Posterior vena cava (tissue), 2 donors: ENCODE measurements at regions not wholly inside any gene's neighbourhood (a gene's known extent, or its start where the extent isn't known, plus 50 kb on each side); places are given as distances from the start of the nearest gene placed in this dataset.

Experiments used
- DNase-seq: peaks from one replicate; pipeline ENCODE4 v3.0.0-alpha.2; 2020; ENCODE audit warnings: low spot score
- intact Hi-C, 2 donors: fragments of 100-400 bp; cut with DNase I; formaldehyde crosslinking; loops; one replicate each; pipeline versions ENCODE4 v1.14.1 to v1.14.2; 2022 to 2023
- donor health status: DM: yes; HTN: yes; CAD: no.
- donor health status: DM: yes; HTN: yes; CAD: no.

- intact Hi-C loops, result no loop called here
- no peak for DNase-seq
These were observed 427.2 kb downstream of the C6orf118 start for GRCh38 chr6:164882236-164882635.

- no peak for DNase-seq
- intact Hi-C loops, result no loop called here
These were observed 437.6 kb downstream of the C6orf118 start for GRCh38 chr6:164871783-164872182.

GRCh38 chr6:164870164-164870563, 439.2 kb downstream of the C6orf118 start:
- no peak for DNase-seq
- intact Hi-C loops, result no loop called here

- DNase-seq, result no peak
- intact Hi-C loops, result no loop called here
These were observed 447.4 kb downstream of the C6orf118 start for GRCh38 chr6:164861967-164862366.

- DNase-seq, result no peak
- intact Hi-C loops, result no loop called here
These were observed 449.6 kb downstream of the C6orf118 start for GRCh38 chr6:164859816-164860215.

GRCh38 chr6:164856138-164856537, 453.3 kb downstream of the C6orf118 start:
- DNase-seq, result no peak
- intact Hi-C loops, result no loop called here

- DNase-seq, result no peak
- intact Hi-C loops, result no loop called here
These were observed 454.1 kb downstream of the C6orf118 start for GRCh38 chr6:164855281-164855680.

- intact Hi-C loops, result no loop called here
- no peak for DNase-seq
These were observed 454.9 kb downstream of the C6orf118 start for GRCh38 chr6:164854526-164854925.

GRCh38 chr6:164845773-164846172, 463.6 kb downstream of the C6orf118 start:
- intact Hi-C loops, result loop anchor here in 1 of 2 donors (10.0 kb wide), 1 partner anchor 121 kb away; no protein-coding TSS in a partner anchor
- DNase-seq, result no peak

- intact Hi-C loops, result loop anchor here in 1 of 2 donors (10.0 kb wide), 1 partner anchor 117 kb away; no protein-coding TSS in a partner anchor
- DNase-seq, result no peak
These were observed 467.3 kb downstream of the C6orf118 start for GRCh38 chr6:164842085-164842484.

- DNase-seq, result no peak
- intact Hi-C loops, result no loop called here
These were observed 471.3 kb downstream of the C6orf118 start for GRCh38 chr6:164838068-164838615.

- intact Hi-C loops, result no loop called here
- no peak for DNase-seq
These were observed 472.9 kb downstream of the C6orf118 start for GRCh38 chr6:164836486-164836885.

- DNase-seq, result no peak
- intact Hi-C loops, result no loop called here
These were observed 477.0 kb downstream of the C6orf118 start for GRCh38 chr6:164832410-164832809.

GRCh38 chr6:164827537-164827936, 481.9 kb downstream of the C6orf118 start:
- intact Hi-C loops, result no loop called here
- no peak for DNase-seq

GRCh38 chr6:164826831-164827468, 482.5 kb downstream of the C6orf118 start:
- DNase-seq, result no peak
- intact Hi-C loops, result no loop called here

- intact Hi-C loops, result no loop called here
- DNase-seq, result no peak
These were observed 484.0 kb downstream of the C6orf118 start for GRCh38 chr6:164825386-164825785.

GRCh38 chr6:164817662-164818061, 491.7 kb downstream of the C6orf118 start:
- no peak for DNase-seq
- intact Hi-C loops, result no loop called here

GRCh38 chr6:164812706-164813105, 496.7 kb downstream of the C6orf118 start:
- intact Hi-C loops, result no loop called here
- no peak for DNase-seq

- DNase-seq, result no peak
- intact Hi-C loops, result no loop called here
These were observed 502.3 kb downstream of the C6orf118 start for GRCh38 chr6:164807125-164807524.

- intact Hi-C loops, result no loop called here
- DNase-seq, result no peak
These were observed 514.2 kb downstream of the C6orf118 start for GRCh38 chr6:164795056-164795815.

- intact Hi-C loops, result no loop called here
- DNase-seq, result no peak
These were observed 516.7 kb downstream of the C6orf118 start for GRCh38 chr6:164792666-164793065.
